Transverse colon (tissue), 4 donors: ENCODE measurements at regions not wholly inside any gene's neighbourhood (a gene's known extent, or its start where the extent isn't known, plus 50 kb on each side); places are given as distances from the start of the nearest gene placed in this dataset.

Experiments used
- DNase-seq: peaks from one replicate; pipeline ENCODE4 v3.0.0-alpha.2; 2019
- H3K27ac ChIP-seq, 4 donors: fragments of 200-600 bp; sonication (generic); 2 replicates each; pipeline ENCODE4 v1.5.1; 2016 to 2018; ENCODE audit warnings: inconsistent platforms in 4 of 4
- H3K27me3 ChIP-seq: fragments of 200-600 bp; sonication (generic); 2 replicates; pipeline ENCODE4 v1.5.1; 2017; ENCODE audit warnings: inconsistent platforms
- H3K36me3 ChIP-seq, 4 donors: fragments of 200-600 bp; sonication (generic); 2 replicates each; pipeline ENCODE4 v1.5.1; 2017 to 2019; ENCODE audit warnings: inconsistent platforms in 4 of 4
- H3K4me1 ChIP-seq, 4 donors: fragments of 200-600 bp; sonication (generic); 2 replicates each; pipeline ENCODE4 v1.5.1; 2017 to 2020; ENCODE audit warnings: inconsistent platforms in 4 of 4
- H3K4me3 ChIP-seq, 4 donors: fragments of 200-600 bp; sonication (generic); 1 replicate in 1 of 4; 2 replicates in 3 of 4; pipeline versions ENCODE4 v1.5.1 to v1.6.1; 2017 to 2019; ENCODE audit warnings: inconsistent platforms in 4 of 4
- H3K9me3 ChIP-seq, 2 donors: fragments of 200-600 bp; sonication (generic); 2 replicates each; pipeline ENCODE4 v1.5.1; 2017 to 2019; ENCODE audit warnings: inconsistent platforms in 2 of 2
- CTCF ChIP-seq, 5 experiments: fragments of 200-600 bp in 3 of 5; fragments of 450-650 bp in 2 of 5; sonication (generic) in 3 of 5; IDR thresholded peaks; 1 replicate in 2 of 5; 2 replicates in 3 of 5; pipeline ENCODE4 v1.5.1; 2016 to 2017; ENCODE audit warnings: antibody characterized with exemption in 5 of 5, inconsistent platforms in 3 of 5, mild to moderate bottlenecking in 2 of 5, moderate library complexity in 1 of 5
- EP300 ChIP-seq: sonication (generic); formaldehyde crosslinking; IDR thresholded peaks from one replicate; pipeline ENCODE4 v1.6.1; 2017; ENCODE audit warnings: antibody characterized with exemption, low read depth
- POLR2A ChIP-seq: fragments of 450-650 bp; IDR thresholded peaks from one replicate; pipeline ENCODE4 v1.6.1; 2016; ENCODE audit warnings: antibody characterized with exemption, mild to moderate bottlenecking, moderate library complexity
- POLR2AphosphoS5 ChIP-seq, 3 donors: sonication (generic); formaldehyde crosslinking; IDR thresholded peaks; one replicate each; pipeline ENCODE4 v1.6.1; 2016; ENCODE audit warnings: antibody characterized with exemption in 3 of 3
- WGBS, 2 donors: methylation state at CpG; one replicate each; pipeline ENCODE4 v1.1.5; 2018; ENCODE audit warnings: low coverage in 1 of 2; 5-methylcytosine and 5-hydroxymethylcytosine counted together
- in situ Hi-C, 4 donors: fragments of 200-750 bp; cut with MboI; loops; one replicate each; pipeline versions ENCODE4 v1.15.0 to v1.15.1; 2017; ENCODE audit warnings: low sequenced_read_pairs in 3 of 4, low pct_ligation_motif_present in 1 of 4, low pct_unique_long_range_greater_than_20kb in 1 of 4
- intact Hi-C: fragments of 100-400 bp; cut with DNase I; formaldehyde crosslinking; loops from one replicate; pipeline ENCODE4 v1.15.1; 2023; ENCODE audit warnings: low total_unique reads

- Histone ChIP-seq H3K36me3 (no peaks in the 10 kb centered on the region), H3K4me3 (no peak overlapping the region), H3K27ac (no peak overlapping the region), H3K4me1 (peaks cover 18 to 40% (median 29%) of the 10 kb centered on the region in 4 donors), H3K27me3 (no peaks in the 10 kb centered on the region), H3K9me3 (no peaks in the 10 kb centered on the region)
- 50 to 69% methylated on average over 2 to 4 of the region's 4 CpGs for WGBS, 2 donors
- DNase-seq, result no peak
- TF ChIP-seq POLR2AphosphoS5 (IDR thresholded peaks at IDR 0.05) (no peak), CTCF (IDR thresholded peaks at IDR 0.05) (no peak), EP300 (no peak), POLR2A (no peak)
- intact Hi-C loops (no loop called here), in situ Hi-C loops (loop anchor here in 1 of 4 donors (25.0 kb wide), 1 partner anchor 104 kb away; no protein-coding TSS in a partner anchor)
Observed at GRCh38 chr4:123557857-123558536, 161.4 kb downstream of the SPRY1 start.

GRCh38 chr4:123558865-123559264, 162.3 kb downstream of the SPRY1 start:
- Histone ChIP-seq H3K4me3 (no peak overlapping the region), H3K27me3 (no peaks in the 10 kb centered on the region), H3K9me3 (no peaks in the 10 kb centered on the region), H3K27ac (no peak overlapping the region), H3K36me3 (no peaks in the 10 kb centered on the region), H3K4me1 (peaks cover 18 to 32% (median 28%) of the 10 kb centered on the region in 4 donors)
- 82 to 86% methylated on average over 1 of the region's 1 CpG for WGBS, 2 donors
- no peak for DNase-seq
- in situ Hi-C loops, result loop anchor here in 1 of 4 donors (25.0 kb wide), 1 partner anchor 103 kb away; no protein-coding TSS in a partner anchor
- TF ChIP-seq EP300 (no peak), POLR2A (no peak), POLR2AphosphoS5 (IDR thresholded peaks at IDR 0.05) (no peak), CTCF (IDR thresholded peaks at IDR 0.05) (no peak)
- intact Hi-C loops, result no loop called here

GRCh38 chr4:123559955-123560871, 163.6 kb downstream of the SPRY1 start:
- WGBS, 2 donors, result 81 to 86% methylated on average over 7 of the region's 7 CpGs
- in situ Hi-C loops, result loop anchor here in 1 of 4 donors (25.0 kb wide), 1 partner anchor 102 kb away; no protein-coding TSS in a partner anchor

More at GRCh38 chr4:123559955-123560871, 163.6 kb downstream of the SPRY1 start:
- H3K27ac ChIP-seq, result no peak overlapping the region
- no peak overlapping the region for H3K4me3 ChIP-seq
- H3K27me3 ChIP-seq, result no peaks in the 10 kb centered on the region
- TF ChIP-seq EP300 (no peak), POLR2A (no peak), POLR2AphosphoS5 (IDR thresholded peaks at IDR 0.05) (no peak), CTCF (IDR thresholded peaks at IDR 0.05) (no peak)
- peaks cover 12 to 21% (median 17%) of the 10 kb centered on the region in 4 donors for H3K4me1 ChIP-seq
- DNase-seq, result no peak
- no peaks in the 10 kb centered on the region for H3K9me3 ChIP-seq
- intact Hi-C loops, result no loop called here
- no peaks in the 10 kb centered on the region for H3K36me3 ChIP-seq
